NB4 (cell line): ENCODE measurements at regions not wholly inside any gene's neighbourhood (a gene's known extent, or its start where the extent isn't known, plus 50 kb on each side); places are given as distances from the start of the nearest gene placed in this dataset.

Source experiments
- DNase-seq: peaks from one replicate; pipeline ENCODE4 v3.0.0; 2010; ENCODE audit warnings: low read depth
- H3K4me3 ChIP-seq: one replicate; pipeline ENCODE4 v1.5.1; 2011; ENCODE audit warnings: mild to moderate bottlenecking, low read depth, low read length, moderate library complexity
- CTCF ChIP-seq: IDR thresholded peaks from one replicate; pipeline ENCODE4 v1.5.1; 2012; ENCODE audit warnings: low read depth, low read length
- MAX ChIP-seq: IDR thresholded peaks from 2 replicates; pipeline ENCODE4 v1.6.1; 2011; ENCODE audit warnings: low read depth, low read length
- MYC ChIP-seq: IDR thresholded peaks from 2 replicates; pipeline ENCODE4 v1.6.1; 2011; ENCODE audit warnings: low read depth, low read length
- POLR2A ChIP-seq: IDR thresholded peaks from 2 replicates; pipeline ENCODE4 v1.6.1; 2011; ENCODE audit warnings: mild to moderate bottlenecking; ENCODE audit not compliant: insufficient read length; ENCODE audit errors: extremely low read depth

- no peak for TF ChIP-seq POLR2A
- TF ChIP-seq MAX = no peak
- TF ChIP-seq MYC = no peak
- TF ChIP-seq CTCF = no peak
- H3K4me3 ChIP-seq = no peak overlapping the region
- no peak for DNase-seq
Observed at GRCh38 chr12:19904819-19905218, 463.5 kb upstream of the PDE3A start.

GRCh38 chr12:19908830-19909229, 459.5 kb upstream of the PDE3A start:
- peak; percentile 90 for DNase-seq
- no peak overlapping the region for H3K4me3 ChIP-seq
- no peak for TF ChIP-seq MAX
- TF ChIP-seq POLR2A = no peak
- no peak for TF ChIP-seq MYC
- no peak for TF ChIP-seq CTCF

- TF ChIP-seq MAX (no peak), POLR2A (no peak), CTCF (no peak), MYC (no peak)
- H3K4me3 ChIP-seq = no peak overlapping the region
- DNase-seq = peak; percentile 55
Observed at GRCh38 chr12:19909418-19909817, 458.9 kb upstream of the PDE3A start.

GRCh38 chr12:19910681-19911080, 457.7 kb upstream of the PDE3A start:
- no peak for DNase-seq
- no peak overlapping the region for H3K4me3 ChIP-seq
- TF ChIP-seq POLR2A (no peak), MAX (no peak), CTCF (no peak), MYC (no peak)

- no peak overlapping the region for H3K4me3 ChIP-seq
- TF ChIP-seq MYC = no peak
- TF ChIP-seq MAX = no peak
- no peak for TF ChIP-seq POLR2A
- TF ChIP-seq CTCF = no peak
- no peak for DNase-seq
Observed at GRCh38 chr12:19912991-19913390, 455.3 kb upstream of the PDE3A start.

GRCh38 chr12:19915392-19916195, 452.7 kb upstream of the PDE3A start:
- peak; percentile 60 for DNase-seq
- peak; percentile 83 for TF ChIP-seq MYC
- TF ChIP-seq CTCF = peak; percentile 51
- TF ChIP-seq POLR2A = no peak
- TF ChIP-seq MAX = peak; percentile 91

More at GRCh38 chr12:19915392-19916195, 452.7 kb upstream of the PDE3A start:
- H3K4me3 ChIP-seq = no peak overlapping the region
